Astrocyte of the spinal cord (primary cell): ENCODE measurements at regions not wholly inside any gene's neighbourhood (a gene's known extent, or its start where the extent isn't known, plus 50 kb on each side); places are given as distances from the start of the nearest gene placed in this dataset.

Experiments
- DNase-seq: peaks from one replicate; pipeline ENCODE4 v3.0.0; 2011; ENCODE audit warnings: low read depth, low spot score
- H3K4me3 ChIP-seq: 2 replicates; pipeline ENCODE4 v1.5.1; 2011; ENCODE audit warnings: low read depth, mild to moderate bottlenecking, low read length, moderate library complexity
- in situ Hi-C: cut with HindIII; loops from 2 replicates; pipeline ENCODE4 v1.10.0; 2017; ENCODE audit warnings: low sequenced_read_pairs
- TF ChIP-seq, protein P1 (sequence below): IDR thresholded peaks from 2 replicates; pipeline ENCODE4 v1.5.1; 2012; ENCODE audit warnings: low read depth, mild to moderate bottlenecking, low read length, inconsistent platforms

DNA sequence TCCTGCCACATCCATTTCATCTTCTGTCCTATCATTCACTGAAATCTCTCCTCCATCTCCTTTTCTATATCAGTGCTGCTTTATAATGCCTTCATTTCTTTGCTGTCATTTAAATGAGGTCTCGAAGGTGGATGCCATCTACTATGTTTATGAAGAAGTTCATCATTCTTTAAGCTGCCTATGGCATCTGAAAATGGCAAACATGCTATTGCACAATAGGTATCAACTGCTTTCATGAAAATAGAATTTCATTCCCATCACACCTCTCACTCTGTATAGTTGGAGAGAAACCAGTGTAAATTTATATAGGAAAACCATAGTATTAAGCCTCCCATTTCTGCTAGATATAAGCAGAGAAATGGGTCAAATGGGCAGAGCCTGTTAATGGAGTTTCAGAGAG, 100.2 kb downstream of the FGF9 start:
- in situ Hi-C loops, result no loop called here
- DNase-seq, result no peak
- TF ChIP-seq, protein P1, sequence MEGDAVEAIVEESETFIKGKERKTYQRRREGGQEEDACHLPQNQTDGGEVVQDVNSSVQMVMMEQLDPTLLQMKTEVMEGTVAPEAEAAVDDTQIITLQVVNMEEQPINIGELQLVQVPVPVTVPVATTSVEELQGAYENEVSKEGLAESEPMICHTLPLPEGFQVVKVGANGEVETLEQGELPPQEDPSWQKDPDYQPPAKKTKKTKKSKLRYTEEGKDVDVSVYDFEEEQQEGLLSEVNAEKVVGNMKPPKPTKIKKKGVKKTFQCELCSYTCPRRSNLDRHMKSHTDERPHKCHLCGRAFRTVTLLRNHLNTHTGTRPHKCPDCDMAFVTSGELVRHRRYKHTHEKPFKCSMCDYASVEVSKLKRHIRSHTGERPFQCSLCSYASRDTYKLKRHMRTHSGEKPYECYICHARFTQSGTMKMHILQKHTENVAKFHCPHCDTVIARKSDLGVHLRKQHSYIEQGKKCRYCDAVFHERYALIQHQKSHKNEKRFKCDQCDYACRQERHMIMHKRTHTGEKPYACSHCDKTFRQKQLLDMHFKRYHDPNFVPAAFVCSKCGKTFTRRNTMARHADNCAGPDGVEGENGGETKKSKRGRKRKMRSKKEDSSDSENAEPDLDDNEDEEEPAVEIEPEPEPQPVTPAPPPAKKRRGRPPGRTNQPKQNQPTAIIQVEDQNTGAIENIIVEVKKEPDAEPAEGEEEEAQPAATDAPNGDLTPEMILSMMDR, result no peak
- no peak overlapping the region for H3K4me3 ChIP-seq

DNA sequence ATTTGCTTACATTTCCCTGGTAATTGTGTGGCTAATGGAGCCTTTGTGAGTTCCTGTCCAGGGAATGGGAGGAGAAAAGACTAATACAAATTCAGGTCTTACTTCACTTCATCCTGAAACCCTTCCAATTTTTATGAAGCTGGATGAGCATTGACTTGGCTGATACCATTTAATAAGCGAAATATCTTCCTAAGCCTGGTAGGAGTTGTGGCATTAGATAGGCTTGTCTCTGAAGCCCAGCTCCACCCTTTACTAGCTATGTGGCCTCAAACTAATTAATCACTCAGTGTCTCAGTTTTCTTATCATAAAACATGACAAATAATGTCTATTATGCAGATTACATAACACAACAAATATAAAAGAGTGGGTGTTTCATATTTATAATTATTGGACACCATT, 106.3 kb downstream of the FGF9 start:
- no peak for DNase-seq
- H3K4me3 ChIP-seq, result no peak overlapping the region
- TF ChIP-seq, protein P1, result no peak
- in situ Hi-C loops, result no loop called here

DNA sequence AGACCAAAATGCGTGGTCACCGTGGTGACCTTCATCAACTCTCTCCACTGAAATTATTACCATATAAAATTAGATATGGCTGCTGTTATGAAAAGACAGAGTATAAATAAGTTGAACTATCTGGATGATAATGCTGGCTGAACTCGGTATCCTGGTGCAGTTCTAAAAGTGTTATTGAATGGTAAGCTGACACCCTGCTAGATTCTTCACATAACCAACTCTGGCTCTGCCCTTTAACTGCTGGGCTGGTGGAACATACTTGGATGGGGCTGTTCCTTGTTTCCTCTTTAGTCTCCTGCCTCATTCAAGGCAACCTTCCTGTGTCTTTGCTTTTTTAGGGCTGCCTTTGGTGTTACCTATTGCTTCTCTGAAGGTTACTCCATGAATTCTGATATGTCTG, 106.9 kb downstream of the FGF9 start:
- TF ChIP-seq, protein P1, result no peak
- H3K4me3 ChIP-seq, result no peak overlapping the region
- DNase-seq, result no peak
- in situ Hi-C loops, result no loop called here

DNA sequence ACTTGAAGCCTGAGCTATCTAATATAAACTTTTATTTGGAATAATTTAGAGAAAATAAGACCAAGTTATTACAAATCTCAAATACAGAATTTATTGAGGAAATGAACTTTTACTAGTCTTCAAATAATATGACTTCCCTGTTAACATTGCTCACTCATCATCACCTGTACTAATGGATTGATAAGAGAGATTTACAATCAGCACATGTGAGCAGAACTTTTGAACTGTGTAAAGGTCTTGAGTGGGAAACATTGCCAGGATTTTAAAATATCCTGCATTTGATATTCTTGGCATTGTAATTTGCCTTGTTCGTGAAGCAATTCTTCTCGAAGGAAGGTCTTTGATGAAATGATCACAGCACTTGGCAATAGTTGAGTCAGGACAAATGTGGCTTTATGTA, 111.9 kb downstream of the FGF9 start:
- DNase-seq, result no peak
- TF ChIP-seq, protein P1, result no peak
- H3K4me3 ChIP-seq, result no peak overlapping the region
- in situ Hi-C loops, result no loop called here

DNA sequence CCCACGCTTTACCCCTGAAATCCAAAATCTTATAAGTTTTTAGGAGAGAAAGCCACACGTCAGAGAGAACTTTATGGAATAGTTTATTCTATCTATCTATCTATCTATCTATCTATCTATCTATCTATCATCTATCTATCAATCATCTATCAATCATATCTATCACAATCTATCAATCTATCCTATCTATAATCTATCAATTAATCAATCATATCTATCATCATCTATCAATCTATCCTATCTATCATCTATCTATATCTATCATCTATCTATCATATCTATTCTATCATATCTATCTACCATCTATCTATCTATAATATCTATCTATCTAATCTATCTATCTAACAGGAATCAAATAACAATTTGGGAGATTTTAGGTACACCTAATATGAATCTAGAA, 115.1 kb downstream of the FGF9 start:
- DNase-seq, result no peak
- no peak overlapping the region for H3K4me3 ChIP-seq
- in situ Hi-C loops, result no loop called here
- TF ChIP-seq, protein P1, result no peak

DNA sequence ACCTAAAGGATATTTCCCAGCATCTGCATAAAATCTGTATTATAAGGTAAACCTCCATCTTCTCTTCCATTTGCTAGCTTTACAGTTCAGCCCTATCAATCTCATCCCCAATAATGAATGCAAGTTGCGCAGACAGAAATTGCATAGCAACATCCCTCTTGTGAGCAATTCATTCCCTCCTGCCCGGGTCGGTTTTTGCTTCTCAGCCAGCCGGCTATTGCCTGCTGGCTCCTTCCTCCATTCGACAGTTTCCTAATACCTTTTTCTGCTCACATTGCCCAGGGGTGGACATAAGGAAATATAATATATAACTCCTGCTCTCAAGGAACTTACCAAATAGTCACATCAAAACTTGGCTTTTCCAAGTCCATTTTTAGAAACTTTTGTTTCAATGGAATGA, 125.2 kb downstream of the FGF9 start:
- TF ChIP-seq, protein P1, result no peak
- in situ Hi-C loops, result no loop called here
- DNase-seq, result no peak
- H3K4me3 ChIP-seq, result no peak overlapping the region
